Activated T-cell treated with anti-CD3 and anti-CD28 coated beads for 4 hours (primary cell): ENCODE measurements at regions not wholly inside any gene's neighbourhood (a gene's known extent, or its start where the extent isn't known, plus 50 kb on each side); places are given as distances from the start of the nearest gene placed in this dataset.

Experiments
- DNase-seq: peaks from one replicate; pipeline ENCODE4 v3.0.0-alpha.2; 2020

GRCh38 chr2:39515273-39515896, 78.3 kb upstream of the MAP4K3 start:
- no peak for DNase-seq

GRCh38 chr2:39515897-39516346, 78.8 kb upstream of the MAP4K3 start:
- DNase-seq = no peak

DNA sequence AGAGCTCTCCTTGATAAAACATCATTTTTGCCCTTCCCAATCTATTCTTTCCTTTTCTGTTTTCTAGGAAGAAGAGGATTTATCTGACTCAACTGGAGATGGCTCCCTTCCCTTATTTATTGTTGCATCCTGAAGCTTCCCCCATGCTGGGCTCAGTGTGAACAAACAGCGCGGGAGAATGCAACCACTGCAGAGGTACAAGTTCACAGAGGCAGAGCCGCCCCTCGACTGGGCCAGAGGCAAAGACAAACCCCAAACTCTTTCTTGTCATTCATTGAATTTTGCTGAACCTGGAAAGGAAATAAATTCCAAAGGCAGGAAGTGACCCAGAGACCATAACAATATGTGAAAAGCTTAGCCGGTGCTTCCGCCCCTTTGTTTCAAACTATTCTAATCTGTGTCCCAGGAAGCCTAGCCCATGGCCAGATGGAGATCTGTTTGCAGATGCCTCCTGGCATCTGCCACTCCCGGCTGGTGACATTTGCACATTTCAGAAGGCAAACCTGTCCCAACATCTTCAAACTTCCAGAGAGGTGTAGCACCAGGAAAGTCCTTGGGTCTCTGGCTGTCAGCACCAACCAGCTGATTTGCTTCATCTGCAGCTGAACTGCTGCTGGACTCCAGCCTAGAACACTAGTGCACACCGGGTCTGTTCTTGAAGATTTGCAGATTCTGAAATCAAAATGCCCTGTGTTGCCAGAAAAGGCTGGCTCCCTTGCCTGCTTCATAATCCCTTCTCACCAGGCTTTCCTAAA, 79.4 kb upstream of the MAP4K3 start:
- DNase-seq = no peak

DNA sequence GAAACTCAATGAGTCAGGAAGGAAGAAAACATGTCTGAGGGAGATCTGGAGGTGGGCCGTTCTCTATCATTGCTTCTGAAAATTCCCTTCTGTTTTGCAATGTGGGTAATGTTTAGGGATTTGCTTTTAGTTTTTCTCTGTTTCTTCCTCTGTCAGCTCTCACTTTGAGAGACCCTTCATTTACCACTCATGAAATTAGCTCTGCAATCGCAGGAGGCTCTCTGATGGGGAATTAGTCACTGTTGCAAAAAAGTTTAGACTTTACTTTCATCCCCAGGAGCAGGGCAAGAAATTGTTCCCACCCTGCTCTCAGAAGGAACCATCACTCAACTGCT, 80.0 kb upstream of the MAP4K3 start:
- no peak for DNase-seq

DNA sequence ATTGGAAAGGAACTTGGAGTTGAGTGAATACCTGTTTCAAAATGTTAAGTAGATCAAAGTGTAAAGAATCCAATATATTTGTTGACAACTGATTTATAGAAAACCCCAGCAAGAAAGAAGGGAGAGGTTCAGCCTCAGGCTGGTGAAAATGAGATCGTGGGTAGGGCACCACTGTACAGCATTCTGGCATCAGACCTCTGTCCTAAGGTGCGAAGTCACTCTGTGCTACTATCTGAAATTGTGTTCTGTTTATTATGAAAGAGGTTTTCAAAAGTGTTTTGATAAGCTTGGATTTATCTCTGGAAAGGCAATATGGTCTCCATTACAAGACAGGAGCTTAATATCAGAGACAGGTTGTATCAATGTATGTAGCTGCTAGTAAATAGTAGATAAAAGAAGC, 80.5 kb upstream of the MAP4K3 start:
- no peak for DNase-seq

GRCh38 chr2:39519886-39520285, 82.8 kb upstream of the MAP4K3 start:
- DNase-seq = no peak

DNA sequence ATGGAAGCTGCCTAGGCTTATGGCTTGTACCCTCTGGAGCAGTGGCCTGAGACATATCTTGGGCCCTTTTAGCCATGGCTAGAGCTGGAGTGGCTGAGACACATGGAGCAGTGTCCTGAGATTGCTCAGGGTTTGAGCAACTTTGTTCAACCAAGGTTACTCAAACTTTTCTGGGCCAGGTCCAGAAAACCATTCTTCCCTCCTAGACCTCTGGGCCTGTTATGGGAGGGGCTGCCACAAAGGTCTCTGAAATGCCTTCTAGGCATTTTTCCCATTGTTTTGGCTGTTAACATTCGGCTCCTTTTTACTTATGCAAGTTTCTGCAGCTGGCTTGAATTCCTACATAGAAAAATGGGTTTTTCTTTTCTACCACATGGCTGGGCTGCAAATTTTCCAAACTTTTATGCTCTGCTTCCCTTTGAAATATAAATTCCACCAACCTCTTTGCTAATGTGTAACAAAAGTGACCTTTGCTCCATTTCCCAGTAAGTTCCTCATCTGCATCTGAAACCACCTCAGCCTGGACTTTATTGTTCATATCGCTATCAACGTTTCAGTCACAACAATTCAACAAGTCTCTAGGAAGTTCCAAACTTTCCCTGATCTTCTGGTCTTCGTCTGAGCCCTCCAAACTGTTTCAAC, 84.9 kb upstream of the MAP4K3 start:
- no peak for DNase-seq

DNA sequence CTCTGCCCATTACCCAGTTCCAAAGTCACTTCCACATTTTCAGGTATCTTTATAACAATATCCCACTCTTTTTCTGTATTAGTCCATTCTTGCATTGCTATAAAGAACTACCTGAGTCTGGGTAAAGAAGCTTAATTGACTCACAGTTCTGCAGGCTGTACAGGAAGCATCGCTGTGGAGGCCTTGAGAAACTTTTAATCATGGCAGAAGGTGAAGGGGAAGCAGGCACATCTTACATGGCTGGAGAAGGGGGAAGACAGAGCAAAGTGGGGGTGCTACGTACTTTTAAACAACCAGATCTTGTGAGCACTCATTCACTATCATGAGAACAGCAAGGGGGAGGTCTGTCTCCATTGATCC, 85.4 kb upstream of the MAP4K3 start:
- DNase-seq = no peak

DNA sequence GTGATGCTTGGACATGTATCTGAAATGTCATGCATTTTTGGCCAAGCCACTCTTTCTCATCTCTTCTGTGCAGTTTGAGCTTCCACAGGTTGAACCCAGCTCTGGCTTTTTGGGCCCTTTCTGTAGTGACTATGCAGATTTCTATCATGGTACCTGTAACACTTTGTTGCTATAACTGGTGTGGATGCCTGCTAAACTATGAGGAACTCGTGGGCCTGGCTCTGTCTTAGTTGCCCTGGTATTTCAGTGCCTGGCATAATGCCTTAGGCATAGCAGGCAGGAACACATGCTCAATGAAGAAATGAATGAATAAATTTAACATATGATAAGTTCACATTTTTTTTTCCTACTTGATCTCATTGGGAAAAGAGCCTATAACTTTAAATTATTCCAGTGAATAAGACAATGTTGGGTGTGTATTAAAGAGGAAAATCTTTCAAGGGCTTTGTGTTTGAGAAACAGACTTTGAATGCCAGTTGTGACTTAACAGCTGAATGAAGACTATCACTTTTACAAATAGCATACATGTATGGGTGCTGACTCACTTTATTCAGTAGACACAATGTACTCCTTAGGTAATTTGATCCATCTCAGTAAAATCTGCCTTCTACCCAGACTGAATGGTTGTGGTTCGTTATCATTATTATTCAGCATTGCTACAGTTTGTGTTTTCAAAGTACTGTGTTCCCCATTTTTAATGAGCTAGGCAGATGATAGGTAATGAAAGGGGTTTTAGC, 86.4 kb upstream of the MAP4K3 start:
- DNase-seq = no peak

DNA sequence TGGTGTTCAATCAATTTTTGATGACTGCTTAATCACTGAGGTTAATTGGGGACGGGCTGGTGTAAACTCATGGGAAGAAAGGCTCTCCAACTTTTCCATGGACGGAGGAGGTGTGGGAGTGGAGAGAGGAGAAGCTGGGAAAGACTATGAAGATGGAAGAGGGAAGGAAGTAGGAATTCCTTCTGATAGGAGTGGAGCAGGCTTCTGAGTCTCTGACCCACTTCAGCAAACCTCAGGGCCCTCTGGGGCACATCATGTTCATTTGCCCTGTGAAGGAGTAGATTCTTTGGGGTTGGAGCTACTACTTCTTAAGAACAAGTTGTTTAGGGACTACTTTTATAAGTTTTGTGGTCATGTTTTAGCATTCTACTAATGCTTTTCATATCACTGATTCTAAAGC, 87.0 kb upstream of the MAP4K3 start:
- no peak for DNase-seq

- no peak for DNase-seq
These were observed 87.9 kb upstream of the MAP4K3 start for GRCh38 chr2:39524756-39525635.

- no peak for DNase-seq
These were observed 88.7 kb upstream of the MAP4K3 start for GRCh38 chr2:39525636-39526412.

GRCh38 chr2:39528701-39529100, 91.6 kb upstream of the MAP4K3 start:
- DNase-seq = no peak

GRCh38 chr2:39529836-39530235, 92.8 kb upstream of the MAP4K3 start:
- DNase-seq = no peak

- DNase-seq = no peak
These were observed 93.4 kb upstream of the MAP4K3 start for GRCh38 chr2:39530411-39530866.

DNA sequence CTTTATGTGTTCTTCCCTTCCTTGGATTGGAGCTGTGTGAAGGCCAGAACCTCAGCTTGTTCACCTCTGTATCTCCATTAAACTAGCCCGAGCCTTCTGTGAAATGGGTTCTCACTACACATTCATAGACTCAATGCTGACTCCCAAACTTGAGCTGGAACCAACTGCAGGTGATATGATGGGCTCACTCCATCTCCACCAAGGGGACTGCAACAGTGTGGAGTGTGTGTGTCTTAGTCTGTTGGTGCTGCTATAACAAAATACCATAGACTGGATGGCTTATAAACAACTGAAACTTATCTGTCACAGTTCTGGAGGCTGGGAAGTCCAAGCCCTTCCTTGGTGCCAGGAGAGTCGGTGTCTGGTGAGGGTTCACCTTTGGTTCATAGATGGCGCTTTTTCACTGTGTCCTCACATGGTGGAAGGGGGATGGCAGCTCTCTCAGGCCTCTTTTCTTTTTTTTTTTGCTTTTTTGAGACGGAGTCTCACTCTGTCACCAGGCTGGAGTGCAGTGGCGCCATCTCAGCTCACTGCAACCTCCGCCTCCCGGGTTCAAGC, 94.2 kb upstream of the MAP4K3 start:
- no peak for DNase-seq

DNA sequence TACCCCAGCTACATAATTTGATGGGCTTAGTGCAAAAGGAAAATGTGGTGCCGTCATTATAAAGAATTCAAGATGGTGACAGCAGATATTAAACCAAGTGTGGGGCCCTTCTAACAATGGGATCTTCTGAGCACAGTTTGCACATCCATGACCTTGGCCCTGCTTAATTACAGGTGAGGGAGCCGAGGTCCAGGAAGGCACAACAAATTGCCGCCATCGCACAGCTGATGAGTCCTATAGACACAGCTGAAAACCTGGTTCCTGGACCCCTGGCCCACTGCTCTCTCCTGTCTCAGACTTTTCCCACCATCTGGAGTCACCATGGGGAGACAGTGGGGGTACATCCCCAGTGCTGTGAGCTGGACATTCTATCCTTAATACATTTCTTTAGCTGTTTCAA, 95.8 kb upstream of the MAP4K3 start:
- DNase-seq = no peak

- DNase-seq = no peak
These were observed 97.1 kb upstream of the MAP4K3 start for GRCh38 chr2:39534095-39534711.

DNA sequence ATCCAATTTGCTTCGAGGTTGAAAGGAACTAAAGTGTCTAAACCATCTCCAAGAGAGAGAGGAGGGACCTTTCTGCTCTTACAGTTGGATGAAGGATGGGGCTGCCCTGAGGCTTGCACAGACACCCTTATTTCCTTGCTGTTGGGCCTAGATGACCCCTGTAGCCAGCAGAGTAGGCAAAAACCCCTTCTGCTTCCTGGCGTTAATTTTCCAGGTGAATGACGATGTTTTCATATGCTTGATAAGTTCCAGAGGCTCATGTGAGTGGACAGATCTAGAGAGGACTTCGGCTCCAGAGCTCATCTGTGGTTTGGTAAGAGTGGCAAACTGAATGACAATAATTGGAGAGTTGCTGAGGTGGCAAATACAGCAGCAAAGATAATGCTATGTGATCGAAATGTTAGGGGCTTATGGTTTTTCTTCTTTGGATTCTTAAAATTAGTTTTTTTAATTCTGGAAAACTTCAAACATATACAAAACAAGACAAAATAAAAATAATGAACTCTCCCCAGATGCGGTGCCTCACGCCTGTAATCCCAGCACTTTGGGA, 98.6 kb upstream of the MAP4K3 start:
- no peak for DNase-seq

GRCh38 chr2:39537150-39537549, 100.1 kb upstream of the MAP4K3 start:
- DNase-seq = no peak

DNA sequence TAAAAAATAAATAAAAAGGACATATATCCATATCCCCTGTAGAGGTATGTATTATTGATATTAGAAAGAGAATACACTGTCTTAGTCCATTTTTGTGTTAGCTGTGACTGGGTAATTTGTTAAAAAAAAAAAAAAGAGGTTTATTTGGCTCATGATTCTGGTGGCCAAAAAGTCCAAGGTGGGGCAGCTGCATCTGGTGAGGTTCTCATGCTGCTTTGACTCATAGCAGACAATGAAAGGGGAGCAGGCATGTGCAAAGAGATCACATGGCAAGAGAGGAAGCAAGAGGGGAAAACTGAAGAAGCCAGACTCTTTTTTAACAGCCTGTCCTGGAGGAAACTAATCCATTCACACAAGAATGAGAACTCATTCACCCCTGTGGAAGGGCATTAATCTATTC, 101.6 kb upstream of the MAP4K3 start:
- DNase-seq = no peak
